Hepatic stellate cell (primary cell): ENCODE measurements at regions not wholly inside any gene's neighbourhood (a gene's known extent, or its start where the extent isn't known, plus 50 kb on each side); places are given as distances from the start of the nearest gene placed in this dataset.
A peak's percentile ranks its signal among the peaks of the same experiment; 100 is the strongest.

Experiments used
- DNase-seq: peaks from one replicate; pipeline ENCODE4 v3.0.0; 2011; ENCODE audit warnings: low spot score

DNA sequence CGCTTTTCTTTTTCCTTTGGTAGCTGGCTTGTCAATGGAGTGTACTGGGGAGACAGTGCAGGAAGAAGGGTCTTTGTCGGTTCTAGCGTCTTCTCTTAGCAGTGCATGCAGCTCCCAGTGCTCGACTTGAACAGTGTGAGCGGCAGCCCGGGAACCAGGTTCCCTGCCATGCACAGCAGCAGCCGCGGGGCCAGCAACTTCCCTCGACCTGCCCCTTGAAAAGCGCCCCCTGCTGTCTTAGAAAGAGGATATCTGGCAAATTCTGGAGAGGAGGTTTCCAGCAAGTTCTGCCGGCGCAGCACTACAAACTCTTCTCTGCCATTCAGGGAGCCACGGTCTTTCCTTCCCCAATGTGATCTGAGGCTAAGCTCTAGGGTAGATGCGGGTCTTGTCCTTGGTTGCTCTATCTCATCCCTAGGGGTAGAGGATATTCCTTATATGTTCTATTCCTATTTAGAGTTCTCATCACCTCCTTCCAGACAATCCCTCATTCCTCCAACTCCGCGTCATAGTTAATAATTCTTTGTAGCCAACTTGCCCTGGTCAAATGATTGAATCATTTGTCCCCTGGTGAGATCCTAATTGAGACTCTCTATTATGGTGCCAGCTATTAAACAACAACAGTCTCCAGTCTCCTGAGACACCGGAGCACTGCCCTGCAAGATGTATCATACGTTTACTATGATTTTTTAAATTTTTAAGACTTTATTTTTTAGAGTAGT, 451.3 kb downstream of the PMP22 start:
- no peak for DNase-seq

DNA sequence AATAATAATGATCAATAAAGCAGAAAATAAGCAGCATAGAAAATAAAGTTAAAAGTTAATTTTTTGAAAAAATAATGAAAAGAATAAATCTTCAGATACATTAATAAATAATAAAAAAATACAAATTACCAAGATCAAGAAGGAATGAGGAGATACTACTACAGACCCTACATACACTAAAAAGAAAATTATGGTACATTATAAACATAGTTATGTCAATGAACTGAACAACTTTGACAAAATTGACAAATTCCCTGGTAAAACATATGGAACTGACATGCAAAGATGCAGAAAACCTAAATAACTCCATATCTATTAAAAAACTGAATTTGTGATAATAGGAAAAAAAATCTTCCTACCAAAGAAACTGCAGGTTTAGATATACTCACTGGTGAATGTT, 456.7 kb downstream of the PMP22 start:
- no peak for DNase-seq

DNA sequence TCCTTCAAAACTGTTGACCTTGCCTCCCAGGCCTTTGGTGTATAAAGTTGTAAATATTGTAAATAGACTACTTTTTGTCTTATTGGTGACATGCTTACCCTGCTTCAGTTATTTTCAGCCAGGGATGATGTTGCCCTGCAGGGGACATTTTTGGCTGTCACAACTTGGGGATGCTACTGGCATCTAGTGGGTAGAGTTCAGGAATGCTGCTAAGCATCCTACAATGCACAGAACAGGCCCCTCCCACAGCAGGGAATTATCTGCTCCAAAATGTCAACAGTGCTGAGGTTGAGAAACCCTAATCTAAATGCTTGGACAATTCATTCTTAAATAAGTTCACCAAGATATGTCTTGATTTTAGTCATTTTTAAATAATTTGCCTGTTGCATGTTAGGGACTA, 459.8 kb downstream of the PMP22 start:
- no peak for DNase-seq

DNA sequence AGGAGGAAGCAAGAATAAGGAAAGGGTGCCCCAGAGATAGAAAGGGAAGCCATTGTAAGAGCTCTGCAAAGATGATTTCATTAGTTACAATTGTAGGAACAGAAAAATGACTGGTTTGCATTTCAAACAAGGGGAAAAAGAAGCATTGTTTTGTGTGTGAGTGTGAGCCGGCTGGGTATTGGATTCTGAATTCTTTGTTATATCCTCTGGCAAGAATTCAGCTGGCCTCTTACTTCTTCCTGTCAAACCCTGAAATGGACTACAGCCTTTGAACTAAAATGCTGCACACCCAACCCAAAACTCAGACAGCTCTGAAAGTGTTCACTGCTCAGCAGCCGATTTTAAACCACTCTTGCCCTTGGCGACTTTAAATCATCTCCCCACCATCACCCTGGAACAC, 461.3 kb downstream of the PMP22 start:
- DNase-seq, result no peak

DNA sequence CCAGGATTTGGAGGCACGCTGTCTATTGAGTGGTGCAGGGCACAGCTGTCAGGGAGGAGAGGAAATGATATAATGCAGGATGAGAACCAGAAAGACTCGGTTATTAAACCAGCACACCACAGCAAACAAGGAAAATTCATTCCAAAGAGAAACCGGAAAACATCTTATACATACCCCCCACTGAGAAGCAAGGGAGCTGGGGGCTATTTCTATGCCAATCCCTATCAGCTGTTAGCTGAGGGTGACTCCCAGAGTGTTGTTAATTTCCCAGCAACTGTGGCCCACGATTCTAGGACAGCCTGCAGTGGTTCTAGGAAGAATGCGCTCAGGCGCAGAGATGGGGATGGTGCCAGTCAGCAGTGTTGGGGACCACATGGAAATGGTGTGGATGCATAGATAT, 467.3 kb downstream of the PMP22 start:
- no peak for DNase-seq

DNA sequence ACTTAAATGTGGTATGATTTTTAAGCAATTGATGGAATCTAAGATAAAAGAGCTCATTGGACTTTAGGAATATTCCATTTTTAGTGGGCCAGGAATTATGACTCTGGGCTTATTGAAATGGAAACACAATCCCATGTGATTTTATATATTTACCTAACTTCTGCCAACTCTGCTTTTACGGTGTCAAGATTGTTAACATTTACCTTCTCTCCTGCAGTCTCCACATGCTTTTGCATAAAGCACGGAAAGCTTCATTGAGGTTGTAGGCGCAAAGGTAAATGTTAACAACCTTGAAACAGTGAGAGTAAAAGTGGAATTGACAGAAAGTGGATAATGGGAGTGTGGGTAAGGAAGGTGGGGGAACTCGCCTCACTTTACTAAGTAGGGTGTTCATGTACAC, 468.1 kb downstream of the PMP22 start:
- no peak for DNase-seq

DNA sequence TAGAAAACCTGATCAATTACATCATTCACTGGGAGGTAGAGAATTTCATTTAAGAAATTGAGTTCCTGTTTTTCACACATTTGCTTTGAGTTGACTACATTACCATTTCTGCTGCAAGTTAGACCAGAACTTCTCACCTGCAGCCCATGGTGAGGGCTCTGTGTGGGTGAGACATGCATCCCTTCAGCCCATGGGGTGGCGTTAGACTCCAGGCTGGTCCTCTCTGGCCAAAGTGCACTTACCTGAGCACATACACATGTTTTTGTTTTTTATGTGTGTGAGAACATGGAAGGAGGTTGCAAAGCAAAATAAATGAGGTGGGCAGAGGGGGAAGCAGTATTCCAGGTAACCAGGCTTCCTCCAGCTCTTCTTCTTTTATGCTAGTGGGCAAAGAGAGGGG, 470.2 kb downstream of the PMP22 start:
- DNase-seq, result no peak

DNA sequence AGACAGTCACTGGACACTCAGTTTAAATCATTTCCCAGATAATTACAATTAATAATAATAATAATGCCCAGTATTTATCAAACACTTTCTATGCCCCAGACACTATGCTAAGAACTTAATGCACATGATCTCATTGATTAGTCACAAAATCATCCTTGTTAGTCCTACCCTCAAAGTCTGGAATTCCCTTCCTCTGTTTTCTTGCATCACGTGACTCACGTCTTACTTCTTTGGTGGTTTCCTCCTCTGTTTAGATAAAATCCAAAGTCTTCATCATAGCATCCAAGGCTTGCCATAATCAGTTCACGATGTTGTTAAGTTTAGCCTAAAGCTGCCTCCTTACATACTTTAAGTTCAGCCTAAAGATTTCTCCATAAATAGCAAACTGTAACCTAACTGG, 471.9 kb downstream of the PMP22 start:
- DNase-seq, result no peak

DNA sequence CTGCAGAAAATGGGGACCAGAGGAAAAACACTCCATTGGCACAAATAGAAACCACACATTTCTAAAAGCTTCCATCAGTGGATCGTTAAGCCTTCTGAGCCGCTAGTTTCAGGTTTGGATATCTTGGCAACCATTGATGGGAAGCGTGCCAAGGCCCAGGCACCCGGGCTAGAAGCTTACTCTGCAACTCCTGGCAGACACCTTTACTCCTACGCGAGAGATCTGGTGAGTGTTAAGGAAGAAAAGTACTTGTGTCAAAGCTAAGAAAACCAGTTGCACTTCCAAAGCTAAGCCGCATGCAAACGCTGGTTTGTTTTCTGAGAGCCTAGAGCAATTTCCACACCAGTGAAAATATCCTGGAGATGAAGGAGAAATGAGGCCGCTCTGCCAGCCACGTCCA, 472.4 kb downstream of the PMP22 start:
- no peak for DNase-seq

DNA sequence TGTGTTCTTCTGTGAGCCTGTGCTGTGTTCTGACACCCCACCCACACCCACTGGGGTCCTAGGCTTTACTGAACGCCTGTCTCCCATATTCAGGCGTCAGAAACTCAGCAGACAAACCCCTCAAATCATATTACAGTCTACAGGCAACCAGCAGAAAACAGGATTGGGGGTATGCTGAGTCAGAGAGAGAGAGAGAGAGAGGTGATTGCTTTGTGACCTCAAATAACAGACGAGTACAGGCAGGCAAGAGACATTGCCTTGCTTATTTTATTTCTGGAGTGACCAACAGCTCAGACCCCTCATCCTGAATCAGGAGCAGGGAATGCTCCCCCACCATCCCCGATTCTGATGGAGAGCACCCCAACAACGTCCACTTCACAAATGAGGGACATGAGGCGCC, 473.9 kb downstream of the PMP22 start:
- no peak for DNase-seq

DNA sequence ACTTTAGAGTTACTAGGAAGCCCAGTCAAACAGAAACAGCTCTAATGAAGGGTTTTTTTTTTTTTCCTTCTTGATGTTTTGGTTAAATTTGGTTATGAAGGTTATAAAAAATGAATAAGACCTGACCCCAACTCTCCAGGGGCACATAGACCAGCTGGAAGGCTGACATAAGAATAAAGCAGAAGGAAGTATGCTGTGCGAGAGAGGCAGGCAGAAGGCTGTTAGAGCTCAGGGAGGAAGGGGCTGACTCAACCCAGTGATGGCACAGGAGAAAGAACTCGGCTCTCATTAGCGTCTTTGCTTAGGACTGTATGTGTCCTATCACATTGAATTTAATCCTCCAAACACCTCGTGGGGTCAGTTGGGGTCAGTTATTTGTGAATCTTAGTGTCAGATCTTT, 474.6 kb downstream of the PMP22 start:
- DNase-seq, result peak; percentile 62

DNA sequence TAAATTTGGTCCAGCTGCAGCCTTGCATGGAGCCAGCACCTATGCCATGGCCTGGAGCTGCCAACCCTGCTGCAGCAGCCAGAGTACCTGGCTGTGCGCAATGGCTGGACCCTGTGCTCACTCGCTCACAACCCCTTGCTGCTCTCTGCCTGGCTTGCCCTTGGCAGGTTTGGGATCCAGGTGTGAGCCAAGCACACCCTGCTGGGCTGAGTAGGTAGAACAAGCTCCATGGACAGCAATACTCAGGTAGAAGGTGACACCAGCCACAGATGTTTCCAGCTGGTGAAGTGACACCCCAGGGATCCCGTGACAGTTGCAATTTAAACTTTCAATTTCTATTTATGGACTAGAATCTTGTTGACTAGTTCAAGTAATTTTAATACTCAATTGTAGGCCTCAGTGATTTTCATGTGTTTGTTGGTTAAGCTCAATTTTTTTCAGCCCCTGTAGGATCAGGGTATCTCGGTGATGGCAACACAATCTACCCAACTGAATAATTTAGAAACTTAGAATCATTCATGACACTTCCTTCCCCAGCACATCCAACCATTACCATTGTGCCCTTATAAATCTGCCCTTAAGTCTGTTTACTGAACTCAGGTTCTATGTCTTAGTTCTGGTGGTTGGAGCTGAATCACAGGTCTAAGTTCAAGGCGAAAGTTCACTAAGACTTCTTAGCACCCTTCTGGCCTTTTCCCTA, 480.0 kb downstream of the PMP22 start:
- no peak for DNase-seq

DNA sequence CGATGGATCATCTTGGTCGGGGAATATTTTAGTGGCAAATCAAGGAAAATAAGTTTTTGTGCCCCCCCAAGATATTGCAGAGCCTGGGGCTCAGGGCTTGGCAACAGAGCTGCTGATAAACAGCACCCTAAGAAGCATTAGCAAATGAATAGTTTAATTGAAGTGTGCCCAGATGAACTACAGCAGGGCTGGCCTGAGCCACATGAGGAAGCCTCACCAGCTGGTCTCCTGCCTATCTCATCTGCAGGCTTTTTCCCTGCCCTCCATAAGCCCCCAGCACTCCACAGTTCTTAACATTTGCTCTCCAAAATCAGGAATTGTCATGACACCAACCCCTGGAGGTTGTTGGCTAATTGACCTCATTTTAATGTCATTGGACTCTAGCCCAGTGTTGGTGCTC, 480.2 kb downstream of the HS3ST3B1 start:
- DNase-seq, result no peak

DNA sequence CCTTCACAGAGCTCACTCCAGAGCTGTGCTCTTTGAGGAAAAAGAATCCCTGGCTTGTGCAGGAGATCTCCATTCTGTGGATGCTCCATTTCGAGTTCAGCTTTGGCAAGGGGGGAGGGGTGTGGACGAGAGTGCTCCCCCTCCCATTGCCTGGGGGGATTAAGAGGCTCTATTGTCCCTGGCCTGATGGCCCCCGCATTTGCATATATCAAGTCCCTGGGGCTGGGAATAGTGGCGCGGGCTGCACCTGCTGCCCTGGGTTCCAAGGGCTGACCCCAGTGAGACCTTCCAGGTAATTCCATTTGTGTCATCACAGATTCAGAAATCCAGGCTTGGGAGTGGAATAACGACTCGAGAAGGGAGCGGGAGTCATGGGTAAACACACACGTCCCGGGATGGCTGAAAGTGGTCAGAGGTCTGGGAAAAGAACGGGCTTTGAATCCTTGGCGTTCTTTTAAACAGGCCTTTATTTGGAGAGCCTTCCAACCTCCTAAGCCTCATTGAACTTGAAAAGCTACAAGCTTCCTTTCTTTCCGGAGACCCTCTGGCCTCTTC, 479.3 kb downstream of the HS3ST3B1 start:
- DNase-seq, result no peak

DNA sequence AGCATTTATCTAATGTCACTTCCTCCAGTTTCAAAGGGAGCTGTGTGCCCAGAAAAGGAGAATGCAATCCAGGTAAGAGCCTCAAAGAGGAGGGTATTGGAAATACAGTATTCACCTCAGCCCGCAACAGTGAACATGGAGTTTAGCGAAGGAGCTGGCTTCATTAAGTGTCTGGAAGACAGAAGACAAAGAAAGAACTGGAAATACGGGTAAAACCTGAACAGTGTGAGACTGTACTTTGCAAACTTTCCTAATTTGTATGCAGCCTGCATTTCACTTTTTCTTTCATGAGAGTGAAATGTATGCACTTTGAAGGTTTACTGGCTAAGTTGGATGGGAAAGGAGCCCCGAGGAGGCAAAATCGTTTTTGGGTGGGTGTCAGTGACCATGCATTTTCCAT, 478.4 kb downstream of the HS3ST3B1 start:
- no peak for DNase-seq

DNA sequence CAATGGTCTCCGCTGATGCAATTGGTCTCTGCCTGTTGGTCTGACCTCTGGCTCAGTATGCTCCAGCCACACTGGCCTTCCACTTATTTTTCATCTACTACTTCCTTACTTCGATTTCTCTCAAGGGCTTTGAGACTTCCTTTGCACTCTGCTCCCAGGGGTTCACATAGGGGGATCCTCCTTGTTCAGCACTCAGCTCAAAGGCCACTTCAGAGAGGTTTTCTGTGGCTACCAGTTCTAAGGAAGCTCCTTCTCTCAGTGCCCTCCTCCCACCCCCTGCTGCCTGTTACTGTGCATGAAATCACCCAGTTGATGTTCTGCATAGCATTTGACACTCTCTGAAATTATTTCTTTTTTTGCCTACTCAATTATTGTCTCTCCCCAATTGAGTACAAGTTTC, 476.4 kb downstream of the HS3ST3B1 start:
- no peak for DNase-seq

DNA sequence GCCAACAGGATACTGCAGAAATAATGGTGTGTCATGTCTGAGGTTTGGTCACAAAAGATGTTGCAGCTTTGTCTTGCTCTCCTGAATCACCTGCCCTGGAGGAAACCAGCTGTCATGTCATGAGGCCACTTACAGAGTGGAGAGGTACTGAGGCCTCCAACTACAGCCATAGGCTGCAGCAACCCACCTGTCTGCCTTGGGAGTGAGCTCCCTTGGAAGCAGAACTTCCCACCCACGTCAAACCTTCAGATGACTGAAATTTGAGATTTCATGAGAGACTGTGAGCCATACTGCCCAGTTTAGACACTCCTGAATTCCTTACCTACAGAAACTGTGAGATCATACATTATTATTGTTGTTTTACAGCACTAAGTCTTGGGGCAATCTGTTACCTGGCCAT, 475.9 kb downstream of the HS3ST3B1 start:
- no peak for DNase-seq

DNA sequence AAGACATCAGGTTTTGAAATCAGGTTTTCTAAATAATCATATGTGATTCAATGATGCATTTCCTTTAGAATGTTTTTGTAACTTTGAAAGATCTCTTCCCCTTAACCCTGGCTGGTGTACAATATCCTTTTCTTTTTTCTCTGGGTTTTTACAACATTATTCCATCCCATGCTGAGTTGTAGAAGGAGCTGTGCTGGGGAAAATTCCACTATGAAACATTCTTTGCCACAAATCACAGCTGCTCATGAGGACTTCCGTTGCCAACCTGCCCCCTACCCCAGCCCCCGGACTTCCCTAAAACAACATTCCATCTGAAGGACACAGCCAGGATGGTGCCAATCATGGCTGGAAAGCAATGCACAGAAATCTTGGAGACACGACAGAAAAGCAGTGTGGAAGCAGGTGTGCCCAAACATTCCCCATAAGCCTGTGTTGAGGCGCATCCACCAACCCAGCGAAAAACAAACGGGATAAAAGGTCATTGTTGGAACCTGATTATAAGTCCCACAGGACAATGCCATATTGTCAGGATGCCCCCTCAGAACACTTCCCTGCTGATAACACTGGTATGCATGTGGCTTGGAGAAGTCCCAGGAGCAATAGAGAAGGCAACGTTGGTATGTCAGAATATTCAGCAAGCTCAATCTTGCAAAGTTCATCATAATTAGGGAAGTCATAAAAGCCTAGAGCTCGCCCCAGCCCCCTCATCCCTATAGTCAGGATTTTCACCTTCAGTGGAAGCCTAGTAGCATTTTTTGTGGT, 475.0 kb downstream of the HS3ST3B1 start:
- peak; percentile 27 for DNase-seq

DNA sequence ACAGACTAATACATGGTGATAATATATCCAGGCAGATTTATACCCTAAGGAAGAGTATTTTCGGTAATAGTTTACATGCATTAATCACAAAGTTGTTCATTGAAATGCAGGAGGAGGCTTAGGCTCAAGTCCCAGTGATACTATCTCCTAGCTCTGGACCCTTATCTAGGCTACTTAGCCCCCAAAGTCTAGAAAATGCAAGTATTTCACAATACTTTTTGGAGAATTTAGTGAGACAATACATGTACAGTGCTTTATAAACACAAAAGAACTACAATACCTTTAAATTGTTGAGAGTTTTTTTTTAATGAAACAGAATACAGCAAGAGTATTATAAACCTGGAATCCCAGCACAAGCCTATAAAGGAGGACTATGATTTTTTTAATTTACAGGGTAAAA, 473.9 kb downstream of the HS3ST3B1 start:
- DNase-seq, result no peak

DNA sequence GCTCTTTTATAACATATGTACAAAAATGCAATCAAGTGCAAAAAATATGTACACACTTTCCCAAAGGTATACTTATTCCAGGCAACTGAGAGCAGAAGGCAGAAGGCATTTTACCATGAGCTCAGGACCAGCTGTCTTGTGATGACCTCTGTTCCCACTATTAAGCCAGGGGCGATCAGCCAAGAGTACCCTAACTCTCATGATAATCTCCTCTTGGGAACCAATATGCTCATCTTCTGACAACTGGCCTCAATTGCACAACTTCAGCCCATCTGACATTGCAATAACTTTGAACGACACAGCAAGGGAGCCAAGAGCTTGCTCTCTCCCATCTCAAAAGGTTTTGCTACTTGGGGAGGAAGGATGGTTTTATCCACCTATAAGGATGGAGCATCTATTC, 471.9 kb downstream of the HS3ST3B1 start:
- no peak for DNase-seq

DNA sequence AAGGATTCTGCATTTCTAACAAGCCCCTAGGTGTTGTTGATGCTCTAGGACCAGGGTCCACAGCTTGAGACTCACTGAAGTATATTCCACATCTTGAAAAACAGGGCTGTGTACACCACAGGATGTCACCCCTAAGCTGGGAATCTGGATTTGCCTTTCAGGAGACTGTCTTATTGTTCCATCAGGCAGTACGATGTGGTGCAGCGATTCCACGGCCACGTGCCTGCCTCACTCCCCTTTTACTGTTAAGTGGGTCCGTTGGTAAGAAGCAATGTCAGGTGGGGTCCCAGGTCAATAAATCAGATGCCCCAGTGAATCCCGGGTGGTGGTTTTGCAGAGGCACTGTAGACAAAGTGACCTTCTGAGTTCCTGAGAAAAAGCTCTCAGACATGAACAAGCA, 470.7 kb downstream of the HS3ST3B1 start:
- no peak for DNase-seq

DNA sequence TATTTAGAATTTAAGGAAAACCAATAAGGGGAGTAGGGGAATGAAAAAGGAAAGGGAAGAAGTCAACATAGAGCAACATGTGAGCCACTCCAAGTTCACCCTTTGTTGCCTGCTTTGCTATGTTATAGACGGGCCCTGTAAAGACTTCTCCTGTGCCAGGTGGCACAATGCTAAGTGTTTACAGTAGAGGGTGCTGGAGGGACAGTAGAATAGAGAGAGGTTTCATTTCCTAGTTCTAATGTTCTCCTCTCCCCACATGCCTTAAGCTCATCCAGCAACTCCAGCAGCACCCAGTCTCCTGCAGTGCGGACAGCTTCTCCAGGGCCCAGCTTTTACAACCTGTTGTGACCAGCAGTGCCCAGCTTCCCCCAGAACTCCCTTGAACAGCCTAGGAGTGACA, 468.0 kb downstream of the HS3ST3B1 start:
- no peak for DNase-seq
